ENCODE measurements at regions not wholly inside any gene's neighbourhood (a gene's known extent, or its start where the extent isn't known, plus 50 kb on each side); places are given as distances from the start of the nearest gene placed in this dataset.

DNA sequence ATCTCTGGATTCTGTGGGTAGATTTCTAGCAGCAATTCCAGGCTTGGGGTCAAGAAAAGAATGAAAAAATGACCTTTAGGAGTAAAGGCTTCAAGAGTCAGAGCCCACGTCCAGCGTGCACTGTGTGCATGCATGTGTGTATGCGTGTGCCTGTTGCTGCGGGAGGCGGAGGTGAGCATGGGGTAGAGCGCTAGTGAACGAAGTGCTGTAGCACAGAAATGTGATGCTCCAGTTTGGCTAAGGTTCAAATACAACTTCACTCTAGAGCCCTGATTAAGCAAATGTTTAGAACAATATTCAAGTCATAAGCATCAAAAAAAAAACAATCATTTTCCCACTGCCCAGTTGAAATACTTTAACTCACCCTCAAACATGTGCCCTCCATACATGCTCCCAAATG, 403.9 kb downstream of the ZNF608 start:
- TF ChIP-seq, protein P1, sequence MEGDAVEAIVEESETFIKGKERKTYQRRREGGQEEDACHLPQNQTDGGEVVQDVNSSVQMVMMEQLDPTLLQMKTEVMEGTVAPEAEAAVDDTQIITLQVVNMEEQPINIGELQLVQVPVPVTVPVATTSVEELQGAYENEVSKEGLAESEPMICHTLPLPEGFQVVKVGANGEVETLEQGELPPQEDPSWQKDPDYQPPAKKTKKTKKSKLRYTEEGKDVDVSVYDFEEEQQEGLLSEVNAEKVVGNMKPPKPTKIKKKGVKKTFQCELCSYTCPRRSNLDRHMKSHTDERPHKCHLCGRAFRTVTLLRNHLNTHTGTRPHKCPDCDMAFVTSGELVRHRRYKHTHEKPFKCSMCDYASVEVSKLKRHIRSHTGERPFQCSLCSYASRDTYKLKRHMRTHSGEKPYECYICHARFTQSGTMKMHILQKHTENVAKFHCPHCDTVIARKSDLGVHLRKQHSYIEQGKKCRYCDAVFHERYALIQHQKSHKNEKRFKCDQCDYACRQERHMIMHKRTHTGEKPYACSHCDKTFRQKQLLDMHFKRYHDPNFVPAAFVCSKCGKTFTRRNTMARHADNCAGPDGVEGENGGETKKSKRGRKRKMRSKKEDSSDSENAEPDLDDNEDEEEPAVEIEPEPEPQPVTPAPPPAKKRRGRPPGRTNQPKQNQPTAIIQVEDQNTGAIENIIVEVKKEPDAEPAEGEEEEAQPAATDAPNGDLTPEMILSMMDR (IDR thresholded peaks at IDR 0.05 in 8 of 11, conservative IDR thresholded peaks at IDR 0.05 in 3 of 11): no peak
- TF ChIP-seq POLR2A (IDR thresholded peaks at IDR 0.05): no peak
- no peak for TF ChIP-seq POLR2AphosphoS5 (IDR thresholded peaks at IDR 0.05)

Measured in spleen (tissue), 7 donors.